GM18858 (cell line): ENCODE measurements at regions not wholly inside any gene's neighbourhood (a gene's known extent, or its start where the extent isn't known, plus 50 kb on each side); places are given as distances from the start of the nearest gene placed in this dataset.

Experiments used
- ATAC-seq: cut with Tn5 transposase; IDR thresholded peaks from one replicate; pipeline ENCODE4 v1.9.1; 2021; ENCODE audit not compliant: unreplicated experiment

- no peak for ATAC-seq
These were observed 552.7 kb upstream of the TENM3 start for GRCh38 chr4:181690498-181690897.

GRCh38 chr4:181692965-181693364, 550.2 kb upstream of the TENM3 start:
- ATAC-seq: no peak

- ATAC-seq: no peak
These were observed 549.7 kb upstream of the TENM3 start for GRCh38 chr4:181693517-181693916.

GRCh38 chr4:181698221-181698620, 545.0 kb upstream of the TENM3 start:
- ATAC-seq: no peak

- ATAC-seq: no peak
These were observed 542.0 kb upstream of the TENM3 start for GRCh38 chr4:181701214-181701613.

- no peak for ATAC-seq
These were observed 541.3 kb upstream of the TENM3 start for GRCh38 chr4:181701894-181702293.

GRCh38 chr4:181702864-181703495, 540.2 kb upstream of the TENM3 start:
- ATAC-seq: no peak

- ATAC-seq: no peak
These were observed 533.1 kb upstream of the TENM3 start for GRCh38 chr4:181710143-181710542.

- ATAC-seq: no peak
These were observed 531.8 kb upstream of the TENM3 start for GRCh38 chr4:181711387-181711786.

GRCh38 chr4:181728305-181728966, 514.8 kb upstream of the TENM3 start:
- no peak for ATAC-seq

- ATAC-seq: no peak
These were observed 511.3 kb upstream of the TENM3 start for GRCh38 chr4:181731900-181732299.

GRCh38 chr4:181737744-181738143, 505.5 kb upstream of the TENM3 start:
- no peak for ATAC-seq

- no peak for ATAC-seq
These were observed 504.2 kb upstream of the TENM3 start for GRCh38 chr4:181739031-181739430.

GRCh38 chr4:181741513-181741912, 501.7 kb upstream of the TENM3 start:
- no peak for ATAC-seq

GRCh38 chr4:181745933-181746625, 497.1 kb upstream of the TENM3 start:
- ATAC-seq: no peak

GRCh38 chr4:181748581-181748980, 494.6 kb upstream of the TENM3 start:
- no peak for ATAC-seq

- ATAC-seq: no peak
These were observed 490.7 kb upstream of the TENM3 start for GRCh38 chr4:181752516-181752915.

- ATAC-seq: no peak
These were observed 490.0 kb upstream of the TENM3 start for GRCh38 chr4:181753207-181753606.

- no peak for ATAC-seq
These were observed 487.4 kb upstream of the TENM3 start for GRCh38 chr4:181755846-181756245.

- ATAC-seq: no peak
These were observed 486.6 kb upstream of the TENM3 start for GRCh38 chr4:181756451-181757095.

- no peak for ATAC-seq
These were observed 486.1 kb upstream of the TENM3 start for GRCh38 chr4:181757098-181757497.
